Left ventricle myocardium superior (tissue), 1 donor: ENCODE measurements at regions not wholly inside any gene's neighbourhood (a gene's known extent, or its start where the extent isn't known, plus 50 kb on each side); places are given as distances from the start of the nearest gene placed in this dataset.

Experiments used
- ATAC-seq: fragments of 200-7000 bp; cut with Tn5 transposase; one replicate; pipeline ENCODE4 v1.9.1; 2020; ENCODE audit warnings: mild to moderate bottlenecking, moderate library complexity
- DNase-seq: peaks from one replicate; pipeline ENCODE4 v3.0.0-alpha.2; 2020
- intact Hi-C: fragments of 100-400 bp; cut with micrococcal nuclease; formaldehyde crosslinking; loops from one replicate; pipeline ENCODE4 v1.11.0; 2022
- donor health status: DM: no; HTN: yes; CAD: no; lungs with severe emphysema.

DNA sequence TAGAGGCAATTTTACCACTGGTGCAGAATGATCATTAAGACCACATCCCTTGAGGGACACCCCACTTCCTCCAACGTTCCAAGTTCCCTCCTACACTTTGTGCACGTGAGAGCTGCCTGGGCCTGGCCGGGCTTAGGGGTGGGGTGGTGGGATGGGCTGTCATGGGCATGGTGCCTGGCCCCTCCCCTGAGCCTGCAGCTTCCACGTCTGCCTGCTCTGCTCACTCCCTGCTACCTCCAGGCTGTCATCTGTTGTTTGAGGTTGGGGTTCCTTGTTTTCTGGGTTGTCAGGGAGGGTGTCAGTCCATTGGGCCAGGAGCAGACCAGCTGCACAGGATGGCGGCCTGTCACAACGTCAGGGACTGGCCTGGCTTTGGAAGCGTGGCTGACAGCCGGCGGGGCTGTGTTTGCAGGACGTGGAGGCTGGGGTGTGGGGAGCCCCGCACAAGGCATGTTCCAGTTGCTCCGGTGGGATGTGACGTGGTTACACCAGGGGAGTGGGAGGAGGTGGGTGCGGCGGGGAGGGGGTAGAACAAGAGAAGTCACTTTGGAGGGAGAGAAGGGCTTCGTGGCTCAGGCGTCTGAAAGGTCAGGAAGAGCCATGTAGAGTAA lies 72.3 kb downstream of the RTP5 start:
- no peak for DNase-seq
- ATAC-seq, result no peak
- intact Hi-C loops, result no loop called here

DNA sequence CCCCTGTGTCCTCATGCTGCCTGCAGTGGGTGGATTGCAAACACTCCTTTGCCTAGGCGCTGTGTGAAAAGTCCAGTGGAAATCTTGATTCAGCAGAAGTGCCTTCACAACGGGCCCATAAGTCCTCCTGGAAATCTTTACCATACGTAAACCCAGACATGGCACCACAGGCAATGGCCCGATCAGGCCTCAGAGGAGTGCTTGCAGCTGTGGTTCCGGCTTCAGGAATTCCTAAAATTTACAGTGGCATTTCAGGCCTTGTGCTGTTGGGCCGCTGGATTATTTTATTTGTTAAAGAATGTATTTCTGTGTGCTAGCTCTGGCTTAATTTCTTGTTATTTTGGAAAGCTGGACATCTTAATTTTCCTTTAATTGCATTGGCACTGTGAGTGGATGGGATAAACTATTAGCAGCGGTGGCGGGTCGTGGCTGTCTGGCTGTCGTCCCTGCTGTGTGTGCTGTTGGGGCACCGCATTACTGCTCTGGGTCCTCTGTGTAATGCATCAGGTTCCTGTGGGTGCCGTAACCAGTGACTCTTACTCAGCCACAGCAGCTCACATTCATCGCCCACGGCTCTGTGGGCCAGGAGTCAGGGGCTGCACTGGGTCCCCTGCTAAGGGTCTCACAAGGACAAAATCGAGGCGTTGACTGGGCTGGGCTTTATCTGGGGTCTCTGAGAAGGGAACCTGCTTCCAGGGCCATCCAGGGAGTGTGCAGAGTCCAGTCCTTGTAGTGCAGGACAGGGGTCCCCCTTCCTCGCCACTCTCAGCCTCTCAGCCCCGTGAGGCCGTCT lies 73.1 kb downstream of the RTP5 start:
- ATAC-seq (no peak), DNase-seq (no peak)
- intact Hi-C loops, result no loop called here

DNA sequence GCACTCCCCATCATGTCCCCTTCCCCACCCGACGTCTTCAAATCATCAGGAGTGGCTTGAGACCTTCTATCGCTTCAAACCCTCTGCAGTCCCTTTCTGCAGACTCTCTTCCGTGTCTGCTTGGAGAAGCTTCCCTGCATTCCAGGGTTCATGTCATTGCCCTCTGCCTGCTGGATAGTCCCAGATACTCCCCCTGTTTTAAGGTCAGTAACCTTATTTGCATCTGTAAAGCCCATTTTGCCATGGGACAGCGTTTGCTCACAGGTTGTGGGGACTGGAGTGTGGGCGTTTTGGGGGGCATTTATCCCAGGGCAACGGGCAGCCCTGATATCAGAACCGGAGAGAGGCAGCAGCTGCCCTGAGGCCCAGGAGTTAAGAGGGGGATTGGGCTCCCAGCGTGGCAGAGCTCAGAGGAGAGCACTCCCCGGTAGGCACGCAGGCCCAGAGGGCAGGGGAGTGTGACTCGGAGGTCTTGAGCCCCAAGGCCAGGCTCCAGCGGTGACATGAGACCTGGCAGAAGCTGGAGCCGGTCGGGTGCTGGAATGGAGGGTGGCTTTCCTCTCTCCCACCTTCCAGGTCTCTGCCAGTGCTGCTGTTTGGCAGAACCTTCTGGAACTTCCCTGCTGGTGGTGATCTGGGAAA lies 73.8 kb downstream of the RTP5 start:
- intact Hi-C loops, result no loop called here
- DNase-seq (no peak), ATAC-seq (no peak)

DNA sequence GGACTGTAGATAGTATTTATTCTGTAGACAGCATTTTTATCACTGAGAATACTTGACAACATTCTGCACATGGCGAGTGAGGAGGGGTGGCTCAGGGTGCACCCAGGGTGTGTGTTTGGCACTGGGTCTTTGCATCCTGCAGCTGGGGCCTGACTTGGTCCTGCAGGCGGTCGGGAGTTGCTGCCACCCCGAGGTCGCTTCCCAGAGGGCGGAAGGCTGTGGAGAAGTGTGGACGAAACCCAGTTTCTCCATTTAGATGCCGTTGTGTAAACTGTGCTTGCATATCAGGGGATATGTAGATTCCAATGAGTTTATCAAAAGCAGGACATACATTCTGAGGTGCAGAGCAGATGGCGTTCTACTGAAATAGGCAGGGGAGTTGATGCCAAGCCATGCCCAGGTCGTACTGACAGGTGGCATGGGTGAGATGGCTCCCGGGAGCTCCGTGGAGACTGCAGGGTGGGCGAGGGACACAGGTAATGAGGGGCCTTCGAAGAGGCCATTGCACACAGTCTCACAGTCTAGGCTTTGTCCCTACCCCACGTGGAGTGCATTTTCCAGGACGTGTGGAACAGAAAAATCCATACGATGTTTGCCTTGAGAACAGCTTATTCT lies 74.5 kb downstream of the RTP5 start:
- intact Hi-C loops, result no loop called here
- DNase-seq, result no peak
- ATAC-seq, result no peak

DNA sequence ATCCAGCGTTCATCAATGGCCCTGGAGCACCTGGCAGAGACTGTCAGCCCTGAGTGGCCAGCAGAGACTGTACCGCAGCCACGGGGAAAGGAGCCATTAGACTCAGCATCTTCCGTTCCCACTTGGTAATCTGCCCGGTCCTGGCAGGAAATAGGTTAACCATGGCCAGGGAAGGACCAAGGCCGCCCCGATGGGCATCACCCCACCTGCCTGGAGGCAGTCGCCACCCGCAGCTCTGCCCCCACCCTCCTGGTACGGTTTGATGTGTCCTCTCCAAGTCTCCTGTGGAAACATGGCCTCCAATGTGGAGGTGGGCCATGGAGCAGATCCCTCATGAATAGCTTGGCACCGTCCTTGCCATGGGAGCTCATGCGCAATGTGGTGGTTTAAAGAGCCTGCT lies 75.3 kb downstream of the RTP5 start:
- intact Hi-C loops, result no loop called here
- ATAC-seq (no peak), DNase-seq (no peak)

DNA sequence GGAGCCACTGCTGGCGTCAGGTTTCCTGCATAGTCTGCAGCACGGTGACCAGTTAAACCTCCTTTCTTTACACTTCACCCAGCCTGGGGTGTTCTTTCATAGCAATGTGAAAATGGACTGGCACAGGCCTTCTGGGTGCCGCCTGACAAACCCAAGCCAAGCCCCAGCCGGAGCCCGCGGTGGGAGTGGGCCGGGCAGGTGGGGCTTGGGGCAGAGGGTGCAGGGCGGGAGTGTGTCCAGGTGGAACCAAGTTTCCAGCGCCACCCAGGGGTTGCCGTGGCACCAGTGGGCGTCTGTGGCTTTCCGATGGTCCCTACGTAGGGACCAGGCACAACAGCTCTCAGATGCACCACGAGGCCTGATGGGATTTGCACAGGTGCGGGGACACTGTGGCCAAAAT lies 75.8 kb downstream of the RTP5 start:
- ATAC-seq, result no peak
- intact Hi-C loops, result no loop called here
- DNase-seq, result no peak

DNA sequence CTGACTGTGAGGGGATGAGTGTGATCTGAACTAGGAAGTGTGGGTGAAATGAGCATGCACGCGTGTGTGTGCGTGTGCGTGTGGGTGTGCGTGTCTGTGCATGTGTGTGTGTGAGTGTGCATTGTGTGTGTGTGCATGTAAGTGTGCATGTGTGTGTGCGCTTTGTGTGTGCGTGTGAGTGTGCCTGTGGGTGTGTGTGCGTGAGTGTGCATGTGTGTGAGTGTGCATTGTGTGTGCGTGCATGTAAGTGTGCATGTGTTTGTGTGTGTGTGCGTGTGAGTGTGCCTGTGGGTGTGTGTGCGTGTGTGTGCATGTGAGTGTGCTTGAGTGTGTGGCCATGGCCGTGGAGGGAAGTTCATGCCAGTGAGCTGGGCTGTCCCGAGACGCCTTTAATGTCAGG lies 76.3 kb downstream of the RTP5 start:
- no peak for ATAC-seq
- intact Hi-C loops, result no loop called here
- DNase-seq, result no peak

DNA sequence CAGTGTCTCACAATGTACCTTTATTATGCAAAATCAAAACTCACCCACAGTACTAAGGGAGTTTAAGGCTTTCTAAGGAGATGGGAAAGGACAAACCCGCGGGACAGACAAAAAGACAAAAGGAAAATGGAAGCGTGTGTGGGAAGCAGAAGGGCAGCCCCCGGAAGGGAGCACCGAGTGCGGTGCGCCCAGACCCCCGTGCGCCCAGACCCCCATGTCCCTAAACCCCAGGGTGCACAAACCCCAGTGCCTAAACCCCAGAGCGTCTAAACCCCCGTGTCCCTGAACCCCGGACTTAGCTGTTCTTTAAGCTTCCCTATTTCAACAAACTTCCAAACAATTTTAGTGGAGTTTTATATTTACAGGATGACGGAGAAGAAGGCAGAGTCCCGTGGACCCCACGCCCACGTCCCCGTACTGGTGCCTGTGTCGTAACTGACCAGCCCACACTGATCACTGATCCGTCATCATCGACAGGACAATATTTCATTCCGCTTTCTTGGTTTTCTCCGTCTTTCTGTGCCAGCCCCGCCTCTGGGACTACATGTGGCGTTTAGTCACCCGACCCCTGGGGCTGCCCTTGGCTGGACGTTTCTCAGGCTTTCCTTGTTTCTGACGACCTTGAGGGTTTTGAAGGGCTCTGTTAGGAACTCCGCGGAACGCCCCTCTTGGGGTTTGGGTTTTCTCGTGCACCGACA lies 76.9 kb downstream of the RTP5 start:
- DNase-seq (no peak), ATAC-seq (no peak)
- intact Hi-C loops, result no loop called here

DNA sequence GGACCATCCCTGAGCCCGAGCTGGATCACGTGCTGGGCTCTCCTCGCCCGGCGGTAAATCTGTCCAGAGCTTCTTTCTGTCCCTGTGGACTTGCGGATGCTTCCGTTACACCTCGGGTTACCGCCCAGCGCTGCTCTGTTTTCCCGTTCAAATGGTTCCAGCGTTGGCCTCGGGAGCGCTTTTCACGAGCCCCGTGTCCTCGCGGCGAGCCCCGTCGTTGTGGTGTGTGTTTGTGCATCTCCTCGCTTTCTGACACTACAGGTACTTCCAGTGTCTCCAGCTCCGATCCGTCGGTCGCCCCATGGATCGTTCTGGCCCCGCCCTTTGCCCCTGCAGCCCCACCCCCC lies 77.4 kb downstream of the RTP5 start:
- intact Hi-C loops, result no loop called here
- DNase-seq (no peak), ATAC-seq (no peak)

DNA sequence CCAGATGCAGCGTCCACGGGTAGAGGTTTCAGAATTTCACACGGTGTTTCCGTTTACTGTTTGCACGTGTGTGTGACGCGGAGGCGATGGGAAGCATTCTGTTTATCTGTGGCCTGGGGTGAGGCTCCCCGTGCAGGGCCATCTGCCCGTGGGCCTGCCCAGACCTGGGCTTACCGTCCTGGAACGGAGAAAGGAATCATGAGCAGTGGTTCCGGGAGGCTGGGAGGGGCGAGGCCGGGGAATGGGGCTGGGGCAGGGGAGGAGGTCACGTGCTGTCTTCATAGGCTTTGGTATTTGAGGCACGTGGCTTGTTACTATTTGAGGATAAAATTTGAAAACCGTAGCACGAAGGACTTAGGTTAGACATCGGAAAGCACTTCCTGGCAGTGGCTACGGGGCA lies 77.9 kb downstream of the RTP5 start:
- DNase-seq, result no peak
- intact Hi-C loops, result no loop called here
- no peak for ATAC-seq

DNA sequence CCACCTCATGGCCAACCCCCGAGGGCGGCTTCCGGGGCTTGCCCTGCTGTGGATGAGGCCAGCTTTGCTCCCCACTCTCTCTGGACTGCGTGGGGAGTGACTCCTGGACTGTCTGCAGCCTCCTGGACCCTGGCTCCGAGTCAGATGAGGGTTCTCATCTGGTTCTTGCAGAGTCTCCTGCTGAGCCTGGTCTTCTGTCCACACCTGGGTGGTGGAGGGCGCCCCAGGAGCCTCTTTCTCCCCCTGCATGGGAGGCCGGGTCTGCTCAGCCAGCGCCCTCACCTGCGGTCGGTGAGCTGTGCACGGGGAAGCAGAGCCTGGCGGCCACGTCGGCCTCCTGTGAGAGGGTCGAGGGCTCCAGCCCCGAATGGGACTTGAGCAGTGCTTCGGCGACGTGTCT lies 78.3 kb downstream of the RTP5 start:
- ATAC-seq (no peak), DNase-seq (no peak)
- intact Hi-C loops, result no loop called here

DNA sequence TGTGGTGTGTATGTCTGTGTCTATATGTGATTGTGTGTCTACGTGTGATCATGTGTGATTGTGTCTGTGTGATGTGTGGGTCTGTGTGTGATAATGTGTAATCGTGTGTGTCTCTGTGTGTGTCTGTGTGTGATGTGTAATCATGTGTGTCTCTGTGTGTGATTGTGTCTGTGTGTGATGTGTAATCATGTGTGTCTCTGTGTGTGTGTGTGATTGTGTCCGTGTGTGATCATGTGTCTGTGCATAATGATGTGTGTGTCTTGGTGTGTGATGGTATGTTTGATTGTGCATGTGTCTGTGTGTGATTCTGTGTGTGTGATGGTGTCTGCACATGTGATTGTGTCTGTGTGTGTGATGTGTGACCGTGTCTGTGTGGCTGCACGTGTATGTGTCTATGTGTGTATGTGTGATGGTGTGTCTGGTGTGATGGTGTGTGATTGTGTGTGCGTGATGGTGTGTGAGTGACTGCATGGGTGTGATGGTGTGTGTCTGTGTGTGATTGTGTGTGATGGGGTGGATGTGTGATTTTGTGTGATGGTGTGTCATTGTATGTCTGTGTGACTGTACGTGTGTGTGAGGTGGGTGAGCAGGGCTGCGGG lies 78.9 kb downstream of the RTP5 start:
- ATAC-seq (no peak), DNase-seq (no peak)
- intact Hi-C loops, result no loop called here

DNA sequence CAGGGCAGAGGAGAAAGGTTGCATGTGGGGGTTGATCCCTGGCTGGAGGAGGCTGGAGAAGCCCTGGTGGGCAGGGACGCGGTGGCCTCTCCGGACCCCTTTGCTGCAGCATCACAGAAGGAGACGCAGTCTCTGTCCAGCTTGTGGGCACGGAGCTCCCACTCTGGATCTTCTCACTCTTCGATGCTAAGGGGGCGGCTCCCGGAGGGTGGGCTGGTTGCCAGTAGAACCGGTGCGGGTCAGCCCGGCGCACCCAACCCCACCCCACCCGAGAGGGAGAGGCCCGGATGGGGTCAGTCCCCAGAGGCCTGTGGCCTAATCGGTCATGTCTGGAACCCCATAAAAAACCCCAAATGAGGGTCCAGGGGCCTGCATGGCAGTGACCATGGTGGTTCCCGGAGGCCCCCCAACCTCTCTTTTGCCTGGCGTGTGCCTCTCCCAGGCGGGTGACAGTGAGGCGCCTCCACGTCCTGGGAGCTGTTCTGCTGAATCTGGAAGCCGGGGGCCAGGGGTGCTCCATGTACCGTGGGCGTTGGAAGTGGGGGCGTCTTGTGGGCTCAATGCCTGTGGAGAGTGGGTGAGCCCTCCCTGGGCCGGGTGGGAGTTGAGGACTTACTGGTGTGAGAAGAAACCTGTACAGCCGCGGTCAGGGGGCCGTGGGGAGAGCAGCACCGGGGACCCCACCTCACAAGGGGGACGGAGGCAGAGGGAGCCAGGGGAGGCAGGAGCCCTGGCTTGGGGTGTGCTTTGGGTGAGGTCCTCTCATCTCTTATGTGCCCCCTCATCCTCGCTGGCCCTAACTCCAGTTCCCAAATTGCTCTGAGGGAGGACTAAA lies 79.6 kb downstream of the RTP5 start:
- intact Hi-C loops, result no loop called here
- DNase-seq (no peak), ATAC-seq (no peak)

DNA sequence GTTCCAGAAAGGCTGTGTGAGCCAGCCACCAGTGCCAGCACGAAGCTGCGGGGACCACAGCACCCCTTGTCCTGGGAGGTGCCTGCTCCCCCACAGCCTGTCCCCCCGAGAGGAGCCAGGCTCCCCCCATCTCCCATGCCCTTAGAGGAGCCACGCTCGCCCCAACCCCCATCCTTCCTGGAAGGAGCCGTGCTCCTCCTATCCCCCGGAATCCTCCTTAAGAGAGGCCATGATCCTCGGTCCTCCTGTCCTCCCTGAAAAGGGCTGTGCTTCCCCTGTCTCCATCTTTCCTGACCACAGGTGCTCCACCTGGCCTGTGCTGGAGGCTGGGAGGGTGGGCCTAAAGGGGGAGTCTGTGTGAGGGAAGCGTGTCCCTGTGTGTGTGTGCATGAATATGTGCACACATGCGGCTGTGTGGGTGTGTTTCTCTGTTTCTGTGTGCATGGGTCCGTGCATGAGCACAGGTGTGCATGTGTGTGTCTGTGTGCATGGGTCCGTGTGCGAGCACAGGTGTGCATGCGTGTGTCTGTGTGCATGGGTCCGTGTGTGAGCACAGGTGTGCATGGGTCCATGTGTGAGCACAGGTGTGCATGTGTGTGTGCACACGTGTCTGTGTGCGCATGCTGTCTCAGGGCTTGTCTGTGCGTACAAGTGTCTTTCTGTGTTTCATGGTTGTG lies 80.3 kb downstream of the RTP5 start:
- intact Hi-C loops, result no loop called here
- DNase-seq (no peak), ATAC-seq (no peak)

DNA sequence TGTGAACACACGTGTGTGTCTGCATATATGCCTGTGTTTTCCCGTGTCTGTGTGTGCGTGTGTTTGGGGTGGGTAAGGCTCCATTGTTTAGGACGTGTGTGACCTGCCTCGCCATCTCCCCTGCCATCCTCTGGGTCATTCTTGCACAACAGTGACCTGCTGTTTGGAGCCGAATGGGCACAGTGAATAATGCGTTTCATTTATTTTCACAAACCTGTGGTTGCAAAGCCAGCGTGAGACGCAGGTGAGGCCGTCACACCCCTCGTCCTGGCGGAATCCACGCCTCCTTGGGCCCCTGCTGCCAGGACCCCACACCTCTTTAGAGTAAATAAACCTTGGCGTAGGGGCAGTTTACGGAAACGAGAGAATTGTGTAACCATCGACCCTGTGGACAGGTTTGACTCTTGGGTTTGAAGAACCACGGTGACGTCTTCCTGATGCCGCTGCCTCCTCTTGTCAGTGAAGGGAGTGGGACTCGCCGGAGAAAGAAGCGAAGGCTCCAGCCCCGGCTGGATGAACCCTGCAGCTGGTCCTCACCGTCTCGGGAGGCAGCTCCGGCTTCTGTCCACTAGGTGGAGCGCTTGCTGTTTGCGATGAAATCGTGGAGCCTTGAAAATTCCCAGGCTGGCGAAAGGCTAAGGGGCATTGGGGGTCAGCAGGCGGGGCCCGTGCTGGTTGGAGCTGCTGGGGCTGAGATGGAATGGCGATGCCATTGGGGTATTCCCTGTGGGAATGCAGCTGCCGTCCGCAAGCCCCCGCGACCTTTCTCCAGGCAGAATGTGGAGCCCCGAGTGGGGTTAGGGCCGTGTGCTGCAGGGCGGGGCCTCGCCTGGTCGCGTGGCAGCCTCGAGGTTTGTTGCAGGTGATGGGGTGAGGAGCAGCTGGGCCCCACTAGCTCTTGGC lies 81.1 kb downstream of the RTP5 start:
- peak; percentile 85 for DNase-seq
- intact Hi-C loops, result no loop called here
- peak; percentile 80 for ATAC-seq

DNA sequence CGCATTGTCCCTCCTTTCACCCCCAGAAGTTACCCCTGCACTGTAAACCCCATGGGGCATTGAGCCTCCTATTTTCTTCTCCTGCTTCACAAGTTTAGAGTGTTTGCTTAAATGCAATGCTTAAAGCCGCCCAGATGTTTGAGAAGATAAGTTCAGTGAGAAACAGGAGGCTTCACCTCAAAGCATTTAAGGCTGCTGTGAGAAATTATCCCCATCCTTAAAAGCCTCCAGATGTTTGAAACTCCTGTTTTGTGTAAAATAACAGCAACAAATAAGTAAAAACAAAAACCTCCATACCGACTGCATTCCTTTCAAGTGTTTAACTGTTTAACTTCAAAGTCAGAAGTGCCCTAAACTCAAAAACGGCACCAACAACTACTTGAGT lies 81.8 kb downstream of the RTP5 start:
- ATAC-seq (no peak), DNase-seq (no peak)
- intact Hi-C loops, result no loop called here

DNA sequence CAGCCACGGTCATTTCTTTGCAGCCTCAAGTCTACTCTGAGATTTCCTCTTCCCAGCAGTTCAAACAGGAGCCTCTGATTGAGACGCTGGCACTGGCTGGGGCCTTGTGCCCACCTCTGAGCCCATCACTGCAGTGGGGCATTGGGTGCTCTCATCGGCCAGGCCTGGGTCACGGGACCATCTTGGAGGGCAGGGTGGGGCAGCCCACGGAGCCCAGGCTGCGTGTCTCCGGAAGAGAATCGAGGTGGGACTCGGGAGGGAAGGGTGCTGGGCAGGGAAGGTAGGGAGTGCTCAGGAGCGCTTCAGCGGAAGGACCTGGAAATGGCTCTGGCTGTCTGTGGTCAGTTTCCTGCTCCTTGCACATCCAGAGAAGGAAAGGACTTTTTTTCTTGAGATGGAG lies 82.4 kb downstream of the RTP5 start:
- no peak for DNase-seq

More for the DNA sequence above, 82.4 kb downstream of the RTP5 start:
- ATAC-seq, result no peak
- intact Hi-C loops, result no loop called here
